ENCODE measurements at regions not wholly inside any gene's neighbourhood (a gene's known extent, or its start where the extent isn't known, plus 50 kb on each side); places are given as distances from the start of the nearest gene placed in this dataset.

DNA sequence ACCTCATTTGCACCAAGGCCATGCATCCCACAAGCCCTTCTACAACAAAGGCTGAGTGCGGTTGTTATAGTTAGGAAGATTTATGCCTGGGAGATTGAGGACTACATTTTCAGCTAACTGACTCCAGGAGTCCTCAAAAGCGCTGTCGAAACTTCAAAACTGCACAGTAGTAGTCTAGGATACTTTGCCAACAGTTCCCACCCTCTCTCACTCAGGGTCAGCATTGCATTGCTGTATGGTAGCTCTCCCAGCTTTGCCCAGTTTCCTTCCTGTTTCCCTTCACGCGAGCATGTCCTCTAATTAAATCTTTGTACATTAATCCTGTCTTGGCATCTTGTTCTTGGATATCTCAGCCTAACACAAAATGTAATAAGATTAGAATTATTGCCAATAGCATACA is 420.6 kb upstream of the UBE2E3 start:
- Histone ChIP-seq H4K8ac (replicated peaks; ENCODE audit: insufficient read length, low read depth, low read length) (no peak overlapping the region), H2BK20ac (ENCODE audit: low read depth, low read length, poor library complexity, severe bottlenecking) (no peak overlapping the region), H2AK5ac (ENCODE audit: insufficient read length, low read length) (no peak overlapping the region), H3K79me2 (ENCODE audit: insufficient read depth, low read length) (no peaks in the 10 kb centered on the region), H4K91ac (ENCODE audit: insufficient read length, low read depth, low read length) (no peak overlapping the region), H3K4ac (ENCODE audit: low read depth, low read length) (no peak overlapping the region), H3K23ac (ENCODE audit: insufficient read length, low read depth, low read length) (no peak overlapping the region), H3K9ac (ENCODE audit: extremely low read depth, insufficient read length, low read length) (no peak overlapping the region), H3K27ac (ENCODE audit: insufficient read length, low read depth, low read length) (no peak overlapping the region), H3K27me3 (ENCODE audit: insufficient read depth, low read length) (no peaks in the 10 kb centered on the region), H3T11ph (ENCODE audit: low read length) (no peak overlapping the region), H3K14ac (ENCODE audit: insufficient read depth, low read length) (no peak overlapping the region), H2BK15ac (ENCODE audit: low read depth, low read length) (no peak overlapping the region), H4K20me1 (ENCODE audit: control insufficient read depth, insufficient read depth, insufficient read length) (no peaks in the 10 kb centered on the region), H3K4me1 (ENCODE audit: insufficient read depth, low read length) (no peaks in the 10 kb centered on the region), H2AFZ (ENCODE audit: low read length) (no peak overlapping the region), H3K4me2 (ENCODE audit: insufficient read depth, insufficient read length, low read length) (no peak overlapping the region), H3K18ac (ENCODE audit: insufficient read length, low read depth, low read length) (no peak overlapping the region), H2BK120ac (ENCODE audit: low read depth, low read length, poor library complexity, severe bottlenecking) (no peak overlapping the region), H2BK5ac (ENCODE audit: insufficient read length, low read length) (no peak overlapping the region), H2BK12ac (ENCODE audit: insufficient read length, low read depth, low read length) (no peak overlapping the region), H3K79me1 (ENCODE audit: insufficient read depth, low read depth, low read length, poor library complexity, severe bottlenecking) (no peaks in the 10 kb centered on the region), H3K23me2 (ENCODE audit: insufficient read length, low read depth, low read length, poor library complexity, severe bottlenecking) (no peaks in the 10 kb centered on the region), H3K56ac (ENCODE audit: insufficient read length, low read depth, low read length) (no peak overlapping the region), H3K9me3 (ENCODE audit: control insufficient read depth, low read depth, low read length) (no peaks in the 10 kb centered on the region), H4K5ac (ENCODE audit: insufficient read length, low read depth, low read length) (no peak overlapping the region)
- TF ChIP-seq, protein P1, sequence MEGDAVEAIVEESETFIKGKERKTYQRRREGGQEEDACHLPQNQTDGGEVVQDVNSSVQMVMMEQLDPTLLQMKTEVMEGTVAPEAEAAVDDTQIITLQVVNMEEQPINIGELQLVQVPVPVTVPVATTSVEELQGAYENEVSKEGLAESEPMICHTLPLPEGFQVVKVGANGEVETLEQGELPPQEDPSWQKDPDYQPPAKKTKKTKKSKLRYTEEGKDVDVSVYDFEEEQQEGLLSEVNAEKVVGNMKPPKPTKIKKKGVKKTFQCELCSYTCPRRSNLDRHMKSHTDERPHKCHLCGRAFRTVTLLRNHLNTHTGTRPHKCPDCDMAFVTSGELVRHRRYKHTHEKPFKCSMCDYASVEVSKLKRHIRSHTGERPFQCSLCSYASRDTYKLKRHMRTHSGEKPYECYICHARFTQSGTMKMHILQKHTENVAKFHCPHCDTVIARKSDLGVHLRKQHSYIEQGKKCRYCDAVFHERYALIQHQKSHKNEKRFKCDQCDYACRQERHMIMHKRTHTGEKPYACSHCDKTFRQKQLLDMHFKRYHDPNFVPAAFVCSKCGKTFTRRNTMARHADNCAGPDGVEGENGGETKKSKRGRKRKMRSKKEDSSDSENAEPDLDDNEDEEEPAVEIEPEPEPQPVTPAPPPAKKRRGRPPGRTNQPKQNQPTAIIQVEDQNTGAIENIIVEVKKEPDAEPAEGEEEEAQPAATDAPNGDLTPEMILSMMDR (conservative IDR thresholded peaks at IDR 0.05): no peak
- Mint-ChIP-seq H3K4me3 (no peak overlapping the region), H3K27me3 (ENCODE audit: low read depth) (no peaks in the 10 kb centered on the region), H3K36me3 (ENCODE audit: insufficient read depth in 1 of 3, low read depth in 3 of 3) (no peaks in the 10 kb centered on the region; a peak in 1 of 7 replicates), H3K4me1 (no peaks in the 10 kb centered on the region), H3K27ac (no peak overlapping the region), H3K9me3 (peaks cover 0 to 2% of the 10 kb centered on the region in 2 experiments; a peak in 1 of 5 replicates)
- no peak for DNase-seq
- WGBS (ENCODE audit: extremely low coverage, insufficient read length, low lambda C conversion rate): no CpG with 5 or more reads among the region's 5 CpGs

All from H9 (cell line).